ENCODE measurements at regions not wholly inside any gene's neighbourhood (a gene's known extent, or its start where the extent isn't known, plus 50 kb on each side); places are given as distances from the start of the nearest gene placed in this dataset.

GRCh38 chr1:244296003-244296402 lies 155.7 kb downstream of the ADSS2 start:
- H3F3A ChIP-seq (ENCODE audit: control insufficient read depth, insufficient read depth): no peaks in the 10 kb centered on the region
- H3K79me2 ChIP-seq (ENCODE audit: control insufficient read depth, low read length): no peaks in the 10 kb centered on the region
- TF ChIP-seq EZH2phosphoT487 (IDR thresholded peaks at IDR 0.05; ENCODE audit: borderline replicate concordance, low read length) (no peak), CTCF (IDR thresholded peaks at IDR 0.05; ENCODE audit: low read depth, low read length, poor library complexity, severe bottlenecking) (no peak)
- no peaks in the 10 kb centered on the region for H3K36me3 ChIP-seq (ENCODE audit: control insufficient read depth, low read length)
- H3K27me3 ChIP-seq (ENCODE audit: control insufficient read depth, low read length): no peaks in the 10 kb centered on the region; the same call in 1 of the 2 replicates
- H4K20me1 ChIP-seq (ENCODE audit: control insufficient read depth, insufficient read depth, low read depth, low read length): no peaks in the 10 kb centered on the region
- no peak overlapping the region for H3K4me3 ChIP-seq (ENCODE audit: low read length)
- H3K9me3 ChIP-seq (ENCODE audit: control insufficient read depth, insufficient read depth, low read length): no peaks in the 10 kb centered on the region
- H3K4me2 ChIP-seq (ENCODE audit: low read length): no peak overlapping the region
- H3K4me1 ChIP-seq (ENCODE audit: control insufficient read depth, low read length): peaks cover 5% of the 10 kb centered on the region
- H3K27ac ChIP-seq (ENCODE audit: low read depth, low read length): no peak overlapping the region
- H3K9me2 ChIP-seq (replicated peaks; ENCODE audit: control insufficient read depth, low read length): no peaks in the 10 kb centered on the region

- H3K9me2 ChIP-seq (replicated peaks; ENCODE audit: control insufficient read depth, low read length): no peaks in the 10 kb centered on the region
- no peaks in the 10 kb centered on the region for H3K79me2 ChIP-seq (ENCODE audit: control insufficient read depth, low read length)
- no peak overlapping the region for H3K27ac ChIP-seq (ENCODE audit: low read depth, low read length)
- no peaks in the 10 kb centered on the region for H4K20me1 ChIP-seq (ENCODE audit: control insufficient read depth, insufficient read depth, low read depth, low read length)
- no peaks in the 10 kb centered on the region for H3K36me3 ChIP-seq (ENCODE audit: control insufficient read depth, low read length)
- no peak overlapping the region for H3K4me3 ChIP-seq (ENCODE audit: low read length)
- H3K4me1 ChIP-seq (ENCODE audit: control insufficient read depth, low read length): peaks cover 5% of the 10 kb centered on the region
- no peaks in the 10 kb centered on the region; the same call in 1 of the 2 replicates for H3K27me3 ChIP-seq (ENCODE audit: control insufficient read depth, low read length)
- no peak for TF ChIP-seq EZH2phosphoT487 (IDR thresholded peaks at IDR 0.05; ENCODE audit: borderline replicate concordance, low read length)
- no peak for TF ChIP-seq CTCF (IDR thresholded peaks at IDR 0.05; ENCODE audit: low read depth, low read length, poor library complexity, severe bottlenecking)
- H3K4me2 ChIP-seq (ENCODE audit: low read length): no peak overlapping the region
- H3F3A ChIP-seq (ENCODE audit: control insufficient read depth, insufficient read depth): no peaks in the 10 kb centered on the region
- no peaks in the 10 kb centered on the region for H3K9me3 ChIP-seq (ENCODE audit: control insufficient read depth, insufficient read depth, low read length)
Observed at GRCh38 chr1:244296447-244296846, 155.3 kb downstream of the ADSS2 start.

GRCh38 chr1:244297087-244297486 lies 154.6 kb downstream of the ADSS2 start:
- peaks cover 5% of the 10 kb centered on the region for H3K4me1 ChIP-seq (ENCODE audit: control insufficient read depth, low read length)
- H4K20me1 ChIP-seq (ENCODE audit: control insufficient read depth, insufficient read depth, low read depth, low read length): no peaks in the 10 kb centered on the region
- no peaks in the 10 kb centered on the region for H3F3A ChIP-seq (ENCODE audit: control insufficient read depth, insufficient read depth)
- no peak overlapping the region for H3K4me2 ChIP-seq (ENCODE audit: low read length)
- H3K36me3 ChIP-seq (ENCODE audit: control insufficient read depth, low read length): no peaks in the 10 kb centered on the region
- H3K79me2 ChIP-seq (ENCODE audit: control insufficient read depth, low read length): no peaks in the 10 kb centered on the region
- no peaks in the 10 kb centered on the region for H3K9me2 ChIP-seq (replicated peaks; ENCODE audit: control insufficient read depth, low read length)
- no peak overlapping the region for H3K27ac ChIP-seq (ENCODE audit: low read depth, low read length)
- H3K9me3 ChIP-seq (ENCODE audit: control insufficient read depth, insufficient read depth, low read length): no peaks in the 10 kb centered on the region
- H3K27me3 ChIP-seq (ENCODE audit: control insufficient read depth, low read length): no peaks in the 10 kb centered on the region; the same call in 1 of the 2 replicates
- no peak overlapping the region for H3K4me3 ChIP-seq (ENCODE audit: low read length)
- TF ChIP-seq EZH2phosphoT487 (IDR thresholded peaks at IDR 0.05; ENCODE audit: borderline replicate concordance, low read length) (no peak), CTCF (IDR thresholded peaks at IDR 0.05; ENCODE audit: low read depth, low read length, poor library complexity, severe bottlenecking) (no peak)
